ENCODE measurements at regions not wholly inside any gene's neighbourhood (a gene's known extent, or its start where the extent isn't known, plus 50 kb on each side); places are given as distances from the start of the nearest gene placed in this dataset.

DNA sequence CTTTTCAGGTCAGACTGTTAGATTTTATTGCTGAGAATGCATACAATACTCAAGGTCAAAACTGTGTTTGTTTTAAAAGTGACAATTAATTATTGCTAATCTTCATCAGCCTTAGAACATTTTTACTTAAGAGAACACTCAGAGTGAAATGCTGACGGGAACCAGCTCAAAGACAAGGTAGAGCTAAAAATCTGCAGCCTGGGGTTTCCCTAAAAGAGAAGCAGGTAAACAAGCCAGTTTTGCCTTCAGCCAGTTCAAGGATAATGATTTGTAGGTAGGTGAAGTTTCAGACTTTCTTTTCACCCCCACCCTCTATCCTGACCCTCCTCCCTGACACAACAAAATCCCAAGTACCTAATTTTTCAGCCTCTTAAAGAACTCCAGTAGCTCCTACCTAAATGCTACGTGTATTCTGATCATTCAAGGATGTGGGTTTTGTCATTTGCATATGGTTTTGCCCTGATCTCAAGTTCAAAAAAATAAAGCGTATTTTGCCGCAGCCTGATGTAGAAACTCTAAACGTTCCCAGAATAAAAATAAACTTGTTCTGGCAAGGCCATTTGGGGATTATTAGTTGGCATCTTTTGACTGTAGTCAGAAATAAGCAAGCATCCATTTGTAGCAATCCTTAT lies 407.2 kb downstream of the EFNA5 start:
- TF ChIP-seq, protein P1, sequence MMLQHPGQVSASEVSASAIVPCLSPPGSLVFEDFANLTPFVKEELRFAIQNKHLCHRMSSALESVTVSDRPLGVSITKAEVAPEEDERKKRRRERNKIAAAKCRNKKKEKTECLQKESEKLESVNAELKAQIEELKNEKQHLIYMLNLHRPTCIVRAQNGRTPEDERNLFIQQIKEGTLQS (IDR thresholded peaks at IDR 0.05): no peak
- TF ChIP-seq, protein P2, sequence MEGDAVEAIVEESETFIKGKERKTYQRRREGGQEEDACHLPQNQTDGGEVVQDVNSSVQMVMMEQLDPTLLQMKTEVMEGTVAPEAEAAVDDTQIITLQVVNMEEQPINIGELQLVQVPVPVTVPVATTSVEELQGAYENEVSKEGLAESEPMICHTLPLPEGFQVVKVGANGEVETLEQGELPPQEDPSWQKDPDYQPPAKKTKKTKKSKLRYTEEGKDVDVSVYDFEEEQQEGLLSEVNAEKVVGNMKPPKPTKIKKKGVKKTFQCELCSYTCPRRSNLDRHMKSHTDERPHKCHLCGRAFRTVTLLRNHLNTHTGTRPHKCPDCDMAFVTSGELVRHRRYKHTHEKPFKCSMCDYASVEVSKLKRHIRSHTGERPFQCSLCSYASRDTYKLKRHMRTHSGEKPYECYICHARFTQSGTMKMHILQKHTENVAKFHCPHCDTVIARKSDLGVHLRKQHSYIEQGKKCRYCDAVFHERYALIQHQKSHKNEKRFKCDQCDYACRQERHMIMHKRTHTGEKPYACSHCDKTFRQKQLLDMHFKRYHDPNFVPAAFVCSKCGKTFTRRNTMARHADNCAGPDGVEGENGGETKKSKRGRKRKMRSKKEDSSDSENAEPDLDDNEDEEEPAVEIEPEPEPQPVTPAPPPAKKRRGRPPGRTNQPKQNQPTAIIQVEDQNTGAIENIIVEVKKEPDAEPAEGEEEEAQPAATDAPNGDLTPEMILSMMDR (IDR thresholded peaks at IDR 0.05; ENCODE audit: low read depth, low read length, missing input control): no peak
- TF ChIP-seq SP1 (IDR thresholded peaks at IDR 0.05) (no peak), HNF4A (conservative IDR thresholded peaks at IDR 0.05) (no peak), RAD21 (IDR thresholded peaks at IDR 0.05) (no peak)
- TF ChIP-seq, protein P3, sequence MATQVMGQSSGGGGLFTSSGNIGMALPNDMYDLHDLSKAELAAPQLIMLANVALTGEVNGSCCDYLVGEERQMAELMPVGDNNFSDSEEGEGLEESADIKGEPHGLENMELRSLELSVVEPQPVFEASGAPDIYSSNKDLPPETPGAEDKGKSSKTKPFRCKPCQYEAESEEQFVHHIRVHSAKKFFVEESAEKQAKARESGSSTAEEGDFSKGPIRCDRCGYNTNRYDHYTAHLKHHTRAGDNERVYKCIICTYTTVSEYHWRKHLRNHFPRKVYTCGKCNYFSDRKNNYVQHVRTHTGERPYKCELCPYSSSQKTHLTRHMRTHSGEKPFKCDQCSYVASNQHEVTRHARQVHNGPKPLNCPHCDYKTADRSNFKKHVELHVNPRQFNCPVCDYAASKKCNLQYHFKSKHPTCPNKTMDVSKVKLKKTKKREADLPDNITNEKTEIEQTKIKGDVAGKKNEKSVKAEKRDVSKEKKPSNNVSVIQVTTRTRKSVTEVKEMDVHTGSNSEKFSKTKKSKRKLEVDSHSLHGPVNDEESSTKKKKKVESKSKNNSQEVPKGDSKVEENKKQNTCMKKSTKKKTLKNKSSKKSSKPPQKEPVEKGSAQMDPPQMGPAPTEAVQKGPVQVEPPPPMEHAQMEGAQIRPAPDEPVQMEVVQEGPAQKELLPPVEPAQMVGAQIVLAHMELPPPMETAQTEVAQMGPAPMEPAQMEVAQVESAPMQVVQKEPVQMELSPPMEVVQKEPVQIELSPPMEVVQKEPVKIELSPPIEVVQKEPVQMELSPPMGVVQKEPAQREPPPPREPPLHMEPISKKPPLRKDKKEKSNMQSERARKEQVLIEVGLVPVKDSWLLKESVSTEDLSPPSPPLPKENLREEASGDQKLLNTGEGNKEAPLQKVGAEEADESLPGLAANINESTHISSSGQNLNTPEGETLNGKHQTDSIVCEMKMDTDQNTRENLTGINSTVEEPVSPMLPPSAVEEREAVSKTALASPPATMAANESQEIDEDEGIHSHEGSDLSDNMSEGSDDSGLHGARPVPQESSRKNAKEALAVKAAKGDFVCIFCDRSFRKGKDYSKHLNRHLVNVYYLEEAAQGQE (IDR thresholded peaks at IDR 0.05): no peak
- TF ChIP-seq, protein P4, sequence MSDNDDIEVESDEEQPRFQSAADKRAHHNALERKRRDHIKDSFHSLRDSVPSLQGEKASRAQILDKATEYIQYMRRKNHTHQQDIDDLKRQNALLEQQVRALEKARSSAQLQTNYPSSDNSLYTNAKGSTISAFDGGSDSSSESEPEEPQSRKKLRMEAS (IDR thresholded peaks at IDR 0.05): no peak

Data from liver (tissue), 3 donors.